ENCODE measurements at regions not wholly inside any gene's neighbourhood (a gene's known extent, or its start where the extent isn't known, plus 50 kb on each side); places are given as distances from the start of the nearest gene placed in this dataset.

DNA sequence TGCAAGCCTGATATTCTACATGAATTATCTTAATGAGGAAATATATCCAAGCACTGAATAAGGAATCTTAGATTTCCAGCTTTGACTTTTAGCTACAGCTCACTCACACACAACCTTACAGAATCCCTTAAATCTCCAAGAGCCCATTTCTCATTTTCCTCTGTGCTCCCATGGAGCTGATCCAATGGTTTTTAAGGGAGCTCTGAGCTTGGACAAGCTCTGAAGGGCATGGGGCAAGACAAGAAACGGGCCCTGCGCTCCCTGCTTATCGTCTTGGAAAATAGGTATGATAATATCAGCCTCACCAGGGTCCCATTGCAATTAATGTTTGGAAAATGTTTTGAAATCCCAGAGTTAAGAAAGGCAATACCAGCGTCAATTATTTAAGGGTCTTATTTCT, 1021.7 kb downstream of the NR2F1-AS1 start:
- TF ChIP-seq, protein P1, sequence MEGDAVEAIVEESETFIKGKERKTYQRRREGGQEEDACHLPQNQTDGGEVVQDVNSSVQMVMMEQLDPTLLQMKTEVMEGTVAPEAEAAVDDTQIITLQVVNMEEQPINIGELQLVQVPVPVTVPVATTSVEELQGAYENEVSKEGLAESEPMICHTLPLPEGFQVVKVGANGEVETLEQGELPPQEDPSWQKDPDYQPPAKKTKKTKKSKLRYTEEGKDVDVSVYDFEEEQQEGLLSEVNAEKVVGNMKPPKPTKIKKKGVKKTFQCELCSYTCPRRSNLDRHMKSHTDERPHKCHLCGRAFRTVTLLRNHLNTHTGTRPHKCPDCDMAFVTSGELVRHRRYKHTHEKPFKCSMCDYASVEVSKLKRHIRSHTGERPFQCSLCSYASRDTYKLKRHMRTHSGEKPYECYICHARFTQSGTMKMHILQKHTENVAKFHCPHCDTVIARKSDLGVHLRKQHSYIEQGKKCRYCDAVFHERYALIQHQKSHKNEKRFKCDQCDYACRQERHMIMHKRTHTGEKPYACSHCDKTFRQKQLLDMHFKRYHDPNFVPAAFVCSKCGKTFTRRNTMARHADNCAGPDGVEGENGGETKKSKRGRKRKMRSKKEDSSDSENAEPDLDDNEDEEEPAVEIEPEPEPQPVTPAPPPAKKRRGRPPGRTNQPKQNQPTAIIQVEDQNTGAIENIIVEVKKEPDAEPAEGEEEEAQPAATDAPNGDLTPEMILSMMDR (IDR thresholded peaks at IDR 0.05) = no peak
- no peak for TF ChIP-seq EZH2 (IDR thresholded peaks at IDR 0.05; ENCODE audit: borderline replicate concordance, insufficient read depth, low read depth, low read length, poor library complexity, severe bottlenecking)
- Histone ChIP-seq H3K4me2 (replicated peaks; ENCODE audit: low read depth, low read length, poor library complexity, severe bottlenecking) (no peak overlapping the region), H3K36me3 (replicated peaks in 1 of 2; ENCODE audit: control extremely low read depth in 1 of 2, control insufficient read depth in 1 of 2, extremely low read depth in 1 of 2, insufficient read depth in 2 of 2, low read length in 1 of 2) (no peaks in the 10 kb centered on the region), H3K4me3 (ENCODE audit: control extremely low read depth in 1 of 5, extremely low read depth in 1 of 5, insufficient read depth in 1 of 5, low read depth in 2 of 5, low read length in 4 of 5) (no peak overlapping the region), H3K79me2 (ENCODE audit: control insufficient read depth, insufficient read depth, low read length) (no peaks in the 10 kb centered on the region), H3K27me3 (replicated peaks in 1 of 4; ENCODE audit: control extremely low read depth in 1 of 4, control insufficient read depth in 3 of 4, insufficient read depth in 4 of 4, low read length in 3 of 4) (no peaks in the 10 kb centered on the region), H4K20me1 (ENCODE audit: control insufficient read depth, insufficient read depth, low read length, poor library complexity, severe bottlenecking) (no peaks in the 10 kb centered on the region), H3K9ac (ENCODE audit: low read length) (no peak overlapping the region), H3K4me1 (ENCODE audit: control insufficient read depth in 2 of 2, insufficient read depth in 2 of 2, low read length in 2 of 2) (no peaks in the 10 kb centered on the region), H2AFZ (ENCODE audit: insufficient read depth, low read depth, low read length, poor library complexity, severe bottlenecking) (no peak overlapping the region), H3K27ac (ENCODE audit: low read length in 2 of 2) (no peak overlapping the region), H3K9me3 (ENCODE audit: control extremely low read depth in 1 of 3, control insufficient read depth in 2 of 3, insufficient read depth in 1 of 3, low read length in 2 of 3) (peaks cover 0 to 3% (median 0%) of the 10 kb centered on the region in 3 donors)
- no peaks in the 10 kb centered on the region for H3K27me3 Mint-ChIP-seq
- no peak overlapping the region for H3K27ac Mint-ChIP-seq
- no peaks in the 10 kb centered on the region for H3K4me1 Mint-ChIP-seq
- no peak for ATAC-seq (ENCODE audit: low read depth)
- no peak for DNase-seq
- no peak overlapping the region for H3K4me3 Mint-ChIP-seq
- ChIA-PET POLR2A (no interaction called here), CTCF (no interaction called here)
- intact Hi-C loops (cut with micrococcal nuclease) = no loop called here
- WGBS (ENCODE audit: insufficient coverage) = 93% methylated on average over 2 of the region's 4 CpGs
- no peaks in the 10 kb centered on the region for H3K9me3 Mint-ChIP-seq (ENCODE audit: insufficient read depth)

DNA sequence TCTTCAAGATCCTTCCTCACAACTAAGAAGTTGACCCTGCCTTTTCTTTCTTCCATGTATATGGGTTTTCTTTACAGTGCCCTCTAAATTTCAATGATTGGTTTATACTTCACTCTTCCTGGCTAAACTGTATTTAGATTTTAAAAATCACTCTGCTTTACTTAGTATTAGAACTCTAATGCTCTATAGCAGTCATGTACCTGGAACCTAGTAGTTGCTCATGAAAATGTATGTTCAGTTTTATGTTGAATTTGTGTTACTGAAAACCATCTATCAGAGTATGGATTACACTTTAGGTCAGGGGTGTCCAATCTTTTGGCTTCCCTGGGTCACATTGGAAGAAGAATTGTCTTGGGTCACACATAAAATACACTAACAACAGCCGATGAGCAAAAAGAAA, 1024.3 kb downstream of the NR2F1-AS1 start:
- Mint-ChIP-seq H3K27me3 (no peaks in the 10 kb centered on the region), H3K9me3 (ENCODE audit: insufficient read depth) (no peaks in the 10 kb centered on the region), H3K4me1 (no peaks in the 10 kb centered on the region), H3K4me3 (no peak overlapping the region), H3K27ac (no peak overlapping the region)
- H3K4me2 ChIP-seq (replicated peaks; ENCODE audit: low read depth, low read length, poor library complexity, severe bottlenecking) = no peak overlapping the region
- no peaks in the 10 kb centered on the region for H3K36me3 ChIP-seq (replicated peaks in 1 of 2; ENCODE audit: control extremely low read depth in 1 of 2, control insufficient read depth in 1 of 2, extremely low read depth in 1 of 2, insufficient read depth in 2 of 2, low read length in 1 of 2)
- DNase-seq (no peak), ATAC-seq (ENCODE audit: low read depth) (no peak)
- H3K79me2 ChIP-seq (ENCODE audit: control insufficient read depth, insufficient read depth, low read length) = no peaks in the 10 kb centered on the region
- no peaks in the 10 kb centered on the region for H3K27me3 ChIP-seq (replicated peaks in 1 of 4; ENCODE audit: control extremely low read depth in 1 of 4, control insufficient read depth in 3 of 4, insufficient read depth in 4 of 4, low read length in 3 of 4)
- H2AFZ ChIP-seq (ENCODE audit: insufficient read depth, low read depth, low read length, poor library complexity, severe bottlenecking) = no peak overlapping the region
- H3K9ac ChIP-seq (ENCODE audit: low read length) = no peak overlapping the region
- TF ChIP-seq EZH2 (IDR thresholded peaks at IDR 0.05; ENCODE audit: borderline replicate concordance, insufficient read depth, low read depth, low read length, poor library complexity, severe bottlenecking) = no peak
- TF ChIP-seq, protein P1 (IDR thresholded peaks at IDR 0.05) = no peak
- no peaks in the 10 kb centered on the region for H3K4me1 ChIP-seq (ENCODE audit: control insufficient read depth in 2 of 2, insufficient read depth in 2 of 2, low read length in 2 of 2)
- H3K27ac ChIP-seq (ENCODE audit: low read length in 2 of 2) = no peak overlapping the region
- no CpG with 5 or more reads among the region's 1 CpG for WGBS (ENCODE audit: insufficient coverage)
- no peaks in the 10 kb centered on the region for H4K20me1 ChIP-seq (ENCODE audit: control insufficient read depth, insufficient read depth, low read length, poor library complexity, severe bottlenecking)
- CTCF ChIA-PET = no interaction called here
- POLR2A ChIA-PET = no interaction called here
- peaks cover 0 to 3% (median 0%) of the 10 kb centered on the region in 3 donors for H3K9me3 ChIP-seq (ENCODE audit: control extremely low read depth in 1 of 3, control insufficient read depth in 2 of 3, insufficient read depth in 1 of 3, low read length in 2 of 3)
- H3K4me3 ChIP-seq (ENCODE audit: control extremely low read depth in 1 of 5, extremely low read depth in 1 of 5, insufficient read depth in 1 of 5, low read depth in 2 of 5, low read length in 4 of 5) = no peak overlapping the region
- intact Hi-C loops (cut with micrococcal nuclease) = no loop called here

Measured in B cell (primary cell).